HG03457 (cell line): ENCODE measurements at regions not wholly inside any gene's neighbourhood (a gene's known extent, or its start where the extent isn't known, plus 50 kb on each side); places are given as distances from the start of the nearest gene placed in this dataset.

ENCODE experiments used
- ATAC-seq: cut with Tn5 transposase; IDR thresholded peaks from one replicate; pipeline ENCODE4 v1.9.1; 2021; ENCODE audit warnings: moderate number of reproducible peaks; ENCODE audit not compliant: unreplicated experiment

- ATAC-seq = no peak
These were observed 122.9 kb downstream of the DMRTA2 start for GRCh38 chr1:50300297-50300696.

GRCh38 chr1:50295566-50295965 lies 127.7 kb downstream of the DMRTA2 start:
- no peak for ATAC-seq

GRCh38 chr1:50292276-50292675 lies 131.0 kb downstream of the DMRTA2 start:
- no peak for ATAC-seq

GRCh38 chr1:50289495-50289894 lies 133.7 kb downstream of the DMRTA2 start:
- ATAC-seq = no peak

GRCh38 chr1:50285994-50286393 lies 137.2 kb downstream of the DMRTA2 start:
- no peak for ATAC-seq

GRCh38 chr1:50279622-50280330 lies 143.5 kb downstream of the DMRTA2 start:
- ATAC-seq = no peak

- no peak for ATAC-seq
These were observed 144.3 kb downstream of the DMRTA2 start for GRCh38 chr1:50278961-50279360.

GRCh38 chr1:50278410-50278809 lies 144.8 kb downstream of the DMRTA2 start:
- ATAC-seq = no peak

GRCh38 chr1:50275566-50275965 lies 147.7 kb downstream of the DMRTA2 start:
- ATAC-seq = no peak

GRCh38 chr1:50272912-50273311 lies 150.3 kb downstream of the DMRTA2 start:
- ATAC-seq = no peak

GRCh38 chr1:50271968-50272578 lies 151.2 kb downstream of the DMRTA2 start:
- no peak for ATAC-seq

- no peak for ATAC-seq
These were observed 151.9 kb downstream of the DMRTA2 start for GRCh38 chr1:50271337-50271736.

GRCh38 chr1:50270926-50271325 lies 152.3 kb downstream of the DMRTA2 start:
- ATAC-seq = no peak

GRCh38 chr1:50268049-50268448 lies 155.2 kb downstream of the DMRTA2 start:
- no peak for ATAC-seq

- no peak for ATAC-seq
These were observed 156.7 kb downstream of the DMRTA2 start for GRCh38 chr1:50266509-50266908.

- no peak for ATAC-seq
These were observed 157.1 kb downstream of the ELAVL4 start for GRCh38 chr1:50265790-50266314.

- ATAC-seq = no peak
These were observed 155.9 kb downstream of the ELAVL4 start for GRCh38 chr1:50264590-50264989.

GRCh38 chr1:50262436-50262835 lies 153.7 kb downstream of the ELAVL4 start:
- no peak for ATAC-seq

GRCh38 chr1:50261951-50262350 lies 153.2 kb downstream of the ELAVL4 start:
- ATAC-seq = no peak

- no peak for ATAC-seq
These were observed 149.4 kb downstream of the ELAVL4 start for GRCh38 chr1:50257940-50258685.

GRCh38 chr1:50257029-50257428 lies 148.3 kb downstream of the ELAVL4 start:
- no peak for ATAC-seq
